HG03575 (cell line): ENCODE measurements at regions not wholly inside any gene's neighbourhood (a gene's known extent, or its start where the extent isn't known, plus 50 kb on each side); places are given as distances from the start of the nearest gene placed in this dataset.
"Not testable (repeated sequence)": the region's sequence is repeated elsewhere in the genome, so short reads cannot be mapped to it uniquely, and the experiment has no call there.

Experiments used
- ATAC-seq: cut with Tn5 transposase; IDR thresholded peaks from one replicate; pipeline ENCODE4 v1.9.1; 2021; ENCODE audit not compliant: unreplicated experiment, insufficient number of reproducible peaks, low FRiP score; ENCODE audit errors: extremely low read depth

- no peak for ATAC-seq
Observed at GRCh38 chr1:38207906-38208305, 161.3 kb upstream of the POU3F1 start.

DNA sequence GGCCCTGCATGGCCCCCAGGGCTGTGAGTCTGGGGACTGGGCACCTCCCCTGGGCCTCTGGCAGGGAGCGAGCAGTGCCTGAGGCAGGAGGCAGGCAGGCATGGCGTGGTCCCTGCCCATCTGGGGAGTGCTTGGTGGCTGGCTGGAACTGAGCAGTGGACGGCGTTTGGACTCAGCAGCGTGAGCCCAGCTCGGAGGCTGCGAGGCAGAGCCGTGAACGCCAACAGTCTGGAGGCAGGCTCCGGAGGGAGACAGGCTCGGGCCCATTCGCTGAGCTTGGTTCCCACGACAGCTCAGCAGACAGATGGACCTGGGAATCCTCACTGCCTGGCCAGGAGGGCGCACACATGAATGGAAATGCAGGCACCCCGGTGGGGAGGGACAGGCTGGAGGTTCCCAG, 160.7 kb upstream of the POU3F1 start:
- no peak for ATAC-seq

- no peak for ATAC-seq
Observed at GRCh38 chr1:38204698-38205097, 158.1 kb upstream of the POU3F1 start.

- no peak for ATAC-seq
Observed at GRCh38 chr1:38203441-38203840, 156.8 kb upstream of the POU3F1 start.

DNA sequence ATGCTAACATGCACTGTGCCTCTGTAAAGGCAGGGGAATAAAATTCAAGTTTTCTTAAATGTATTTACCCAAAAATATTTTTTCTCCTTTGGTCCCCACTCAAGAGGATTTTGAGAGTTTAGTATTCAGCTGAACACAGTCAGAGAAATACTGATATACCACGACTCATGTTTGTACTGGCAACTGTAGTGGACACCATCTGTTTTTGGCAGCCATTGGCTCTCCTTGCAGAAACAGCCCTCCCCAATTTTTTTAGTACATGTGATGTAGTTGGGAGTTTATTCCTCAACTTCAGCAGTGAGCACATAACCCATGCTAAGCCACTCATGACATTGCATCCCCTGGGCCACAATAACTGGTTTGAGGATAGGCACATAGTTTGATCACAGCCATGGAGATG, 154.8 kb upstream of the POU3F1 start:
- ATAC-seq = no peak

GRCh38 chr1:38198621-38199020, 152.0 kb upstream of the POU3F1 start:
- no peak for ATAC-seq

DNA sequence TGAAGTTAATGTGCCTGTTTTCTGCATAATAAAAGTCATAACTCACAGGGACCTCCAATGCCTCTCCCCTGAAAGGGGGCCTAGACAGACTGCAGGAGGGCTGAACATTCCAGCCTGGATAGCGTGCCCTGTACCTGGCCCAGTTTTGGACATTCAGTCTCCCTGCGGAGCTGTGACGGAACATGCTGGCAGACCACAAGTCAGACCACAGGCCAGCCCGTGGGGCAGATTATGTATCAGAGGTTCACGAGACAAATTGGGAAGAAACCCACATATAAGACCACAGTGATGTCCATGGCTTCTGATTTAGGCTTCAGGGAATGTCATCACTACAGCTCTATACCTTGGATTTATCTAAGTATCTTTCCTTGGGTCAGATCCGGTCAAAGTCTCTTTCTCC, 151.5 kb upstream of the POU3F1 start:
- no peak for ATAC-seq

- ATAC-seq = no peak
Observed at GRCh38 chr1:38197312-38198061, 150.9 kb upstream of the POU3F1 start.

- ATAC-seq = no peak
Observed at GRCh38 chr1:38194472-38194871, 147.9 kb upstream of the POU3F1 start.

DNA sequence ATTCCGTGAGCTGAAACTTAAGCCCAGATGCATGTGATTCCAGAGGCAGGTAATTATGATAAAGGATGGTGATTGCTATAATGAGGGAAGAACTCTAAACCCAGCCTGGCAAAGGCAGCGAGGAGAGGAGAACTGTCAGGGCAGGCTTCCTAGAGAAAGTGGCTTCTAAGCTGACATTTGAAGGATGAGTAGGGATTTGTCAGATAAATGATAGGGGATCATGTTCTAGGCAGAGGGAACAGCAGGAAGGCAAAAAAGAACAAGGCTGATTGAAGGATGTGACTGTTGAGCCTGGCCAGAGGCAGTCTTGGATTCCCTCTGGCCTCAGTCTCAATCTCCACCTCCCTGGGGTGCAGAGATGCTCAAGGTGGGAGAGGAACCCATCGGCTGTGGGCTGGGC, 146.4 kb upstream of the POU3F1 start:
- ATAC-seq = no peak

GRCh38 chr1:38191461-38191860, 144.9 kb upstream of the POU3F1 start:
- ATAC-seq = no peak

DNA sequence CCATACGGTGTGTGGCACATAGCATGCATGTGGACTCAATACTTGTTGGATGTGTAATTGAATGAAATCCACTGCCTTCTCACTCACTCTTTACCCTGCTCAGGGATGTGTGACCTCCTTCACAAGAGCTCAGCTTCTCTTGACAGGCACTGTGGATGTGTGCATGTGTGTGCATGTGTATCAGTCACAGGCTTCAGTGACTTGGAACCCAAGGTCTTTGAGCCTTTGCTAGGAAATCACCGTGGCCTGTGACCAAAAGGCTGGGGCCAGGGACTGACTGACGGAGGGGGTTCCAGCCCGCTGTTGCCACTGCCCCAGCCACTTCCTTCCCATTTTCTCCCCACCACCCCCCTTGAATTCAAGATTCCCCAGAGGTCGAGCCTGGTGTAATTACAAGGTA, 144.4 kb upstream of the POU3F1 start:
- no peak for ATAC-seq

GRCh38 chr1:38187552-38187951, 141.0 kb upstream of the POU3F1 start:
- ATAC-seq = no peak

DNA sequence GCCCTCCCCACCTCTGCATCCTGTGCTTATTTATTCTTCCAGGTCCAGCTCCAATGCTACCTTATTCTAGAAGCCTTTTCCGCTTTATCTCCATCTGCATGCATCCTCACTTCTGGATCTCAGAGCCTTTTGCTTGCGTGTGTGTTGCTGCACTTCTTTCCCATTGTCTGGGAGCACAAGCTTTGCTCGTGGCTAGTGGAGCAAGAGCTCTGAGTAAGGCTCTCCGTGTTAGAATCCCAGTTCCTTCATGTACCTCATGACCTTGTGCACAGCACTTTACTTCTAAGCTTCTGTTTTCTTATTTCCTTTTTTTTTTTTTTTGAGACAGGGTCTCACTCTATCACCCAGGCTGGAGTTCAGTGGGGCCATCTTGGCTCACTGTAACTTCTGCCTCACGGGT, 140.0 kb upstream of the POU3F1 start:
- no peak for ATAC-seq

- ATAC-seq = no peak
Observed at GRCh38 chr1:38185913-38186312, 139.3 kb upstream of the POU3F1 start.

GRCh38 chr1:38183747-38184146, 137.2 kb upstream of the POU3F1 start:
- no peak for ATAC-seq

DNA sequence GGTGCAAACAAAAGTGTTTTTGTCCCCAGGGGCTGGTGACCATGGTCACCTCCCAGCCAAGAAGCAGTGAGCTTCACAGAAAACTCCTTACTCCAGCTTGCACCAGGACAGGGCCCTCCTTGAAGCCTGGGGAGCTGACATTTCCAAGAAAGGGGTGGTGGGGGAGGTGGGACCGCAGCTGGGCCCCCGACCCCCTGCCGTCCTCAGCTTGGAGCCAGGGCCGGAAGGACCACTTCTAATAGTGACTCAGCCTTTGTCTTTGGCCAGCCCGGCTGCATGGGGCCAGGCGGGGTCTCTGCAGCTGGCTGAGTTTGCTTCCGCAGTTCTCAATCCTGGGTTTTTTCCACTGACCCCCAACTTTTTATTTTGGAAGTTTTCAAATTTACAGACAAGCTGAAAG, 136.5 kb upstream of the POU3F1 start:
- ATAC-seq = no peak

- not testable (repeated sequence) for ATAC-seq
Observed at GRCh38 chr1:38180388-38180787, 133.8 kb upstream of the POU3F1 start.

DNA sequence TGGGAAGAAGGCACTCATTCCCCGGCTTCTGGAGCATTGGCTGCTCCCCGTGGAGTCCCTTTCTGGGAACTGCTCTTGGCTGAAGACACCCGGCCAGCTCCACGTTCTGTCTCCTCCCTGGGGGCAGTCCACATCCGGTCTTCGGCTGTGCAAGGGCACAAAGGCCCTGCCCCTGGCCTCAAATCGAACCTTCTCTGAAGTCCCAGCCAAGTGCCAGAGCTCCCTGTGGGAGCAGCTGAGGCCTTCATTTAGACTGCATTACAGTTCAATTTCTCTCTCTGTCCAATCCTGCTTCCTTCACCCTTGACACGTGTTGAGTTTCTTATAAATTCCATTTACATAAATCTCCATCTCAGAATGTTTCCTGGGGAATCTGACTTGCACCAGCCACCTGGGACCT, 132.9 kb upstream of the POU3F1 start:
- ATAC-seq = no peak

- no peak for ATAC-seq
Observed at GRCh38 chr1:38178216-38178615, 131.6 kb upstream of the POU3F1 start.

DNA sequence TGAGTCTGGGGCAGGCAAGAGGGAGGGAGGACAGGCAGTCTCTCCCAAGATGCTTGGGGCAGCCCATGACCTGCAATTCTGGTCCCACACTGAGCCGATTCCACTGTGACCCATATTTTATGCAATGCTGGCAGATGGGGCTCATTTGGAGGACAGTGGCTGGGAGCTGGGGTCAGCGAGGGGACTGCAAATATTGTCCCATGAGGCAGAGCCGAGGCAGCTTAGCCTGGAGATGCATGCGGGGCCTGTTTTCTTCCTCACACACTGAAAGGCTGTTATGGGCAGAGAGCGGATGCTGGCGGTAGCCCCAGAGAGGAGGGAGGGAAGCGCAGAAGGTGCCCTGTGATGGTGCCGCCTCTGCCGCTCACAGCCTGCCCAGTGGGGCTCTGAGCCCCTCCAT, 128.5 kb upstream of the POU3F1 start:
- ATAC-seq = no peak
